ENCODE measurements at regions not wholly inside any gene's neighbourhood (a gene's known extent, or its start where the extent isn't known, plus 50 kb on each side); places are given as distances from the start of the nearest gene placed in this dataset.

DNA sequence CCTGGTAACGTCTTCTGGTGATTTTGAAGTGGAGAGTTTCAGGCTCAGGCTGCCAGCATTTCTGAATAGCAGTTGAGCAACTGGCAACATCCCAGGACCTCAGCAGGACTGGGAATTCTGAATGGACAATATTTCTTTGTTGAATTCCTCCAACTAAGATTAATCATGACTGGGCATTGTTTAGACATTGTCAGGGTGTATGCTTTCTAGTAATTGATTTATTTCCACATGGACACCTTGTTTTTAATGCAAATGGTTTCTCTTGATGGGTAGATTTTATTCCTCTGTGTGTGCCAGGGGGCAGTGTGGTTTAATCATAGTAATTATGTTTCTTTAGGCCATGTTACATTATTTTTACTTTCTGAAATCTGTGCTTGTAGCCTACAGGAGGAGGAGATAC, 1004.7 kb upstream of the LCORL start:
- H3K4me3 ChIP-seq (ENCODE audit: low read depth in 2 of 2, low read length in 2 of 2) = no peak overlapping the region
- H3K4me1 ChIP-seq (ENCODE audit: control insufficient read depth, insufficient read depth, low read length) = no peaks in the 10 kb centered on the region
- no peak for TF ChIP-seq SIN3A (IDR thresholded peaks at IDR 0.05; ENCODE audit: borderline replicate concordance, insufficient read depth, low read depth, low read length)
- TF ChIP-seq TCF7L2 (IDR thresholded peaks at IDR 0.05; ENCODE audit: low read depth, low read length) = no peak
- TF ChIP-seq REST (IDR thresholded peaks at IDR 0.05; ENCODE audit: insufficient read depth in 1 of 2, low read depth in 2 of 2, low read length in 1 of 2) = no peak
- TF ChIP-seq POLR2AphosphoS5 (IDR thresholded peaks at IDR 0.05; ENCODE audit: low read depth, low read length) = no peak
- TF ChIP-seq, protein P1, sequence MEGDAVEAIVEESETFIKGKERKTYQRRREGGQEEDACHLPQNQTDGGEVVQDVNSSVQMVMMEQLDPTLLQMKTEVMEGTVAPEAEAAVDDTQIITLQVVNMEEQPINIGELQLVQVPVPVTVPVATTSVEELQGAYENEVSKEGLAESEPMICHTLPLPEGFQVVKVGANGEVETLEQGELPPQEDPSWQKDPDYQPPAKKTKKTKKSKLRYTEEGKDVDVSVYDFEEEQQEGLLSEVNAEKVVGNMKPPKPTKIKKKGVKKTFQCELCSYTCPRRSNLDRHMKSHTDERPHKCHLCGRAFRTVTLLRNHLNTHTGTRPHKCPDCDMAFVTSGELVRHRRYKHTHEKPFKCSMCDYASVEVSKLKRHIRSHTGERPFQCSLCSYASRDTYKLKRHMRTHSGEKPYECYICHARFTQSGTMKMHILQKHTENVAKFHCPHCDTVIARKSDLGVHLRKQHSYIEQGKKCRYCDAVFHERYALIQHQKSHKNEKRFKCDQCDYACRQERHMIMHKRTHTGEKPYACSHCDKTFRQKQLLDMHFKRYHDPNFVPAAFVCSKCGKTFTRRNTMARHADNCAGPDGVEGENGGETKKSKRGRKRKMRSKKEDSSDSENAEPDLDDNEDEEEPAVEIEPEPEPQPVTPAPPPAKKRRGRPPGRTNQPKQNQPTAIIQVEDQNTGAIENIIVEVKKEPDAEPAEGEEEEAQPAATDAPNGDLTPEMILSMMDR (IDR thresholded peaks at IDR 0.05) = no peak
- H3K27me3 ChIP-seq (ENCODE audit: control insufficient read depth, insufficient read depth, low read length) = no peaks in the 10 kb centered on the region
- in situ Hi-C loops (cut with HindIII; ENCODE audit: low pct_unique_long_range_greater_than_20kb, low sequenced_read_pairs) (no loop called here), intact Hi-C loops (cut with micrococcal nuclease; ENCODE audit: unreplicated experiment) (no loop called here)
- H3K27ac ChIP-seq (ENCODE audit: low read length) = no peak overlapping the region
- BruUV-seq (replicated peaks) = no TSS peak
- H3K9me3 ChIP-seq (ENCODE audit: control insufficient read depth, insufficient read depth, low read depth, low read length) = no peaks in the 10 kb centered on the region
- DNase-seq (ENCODE audit: low read depth, low spot score) (no peak), ATAC-seq (no peak)
- no peaks in the 10 kb centered on the region for H3K36me3 ChIP-seq (ENCODE audit: control insufficient read depth, insufficient read depth, low read length)
- POLR2A ChIA-PET = no interaction called here
- CTCF ChIA-PET = no interaction called here

- H3K27ac ChIP-seq (ENCODE audit: low read length) = no peak overlapping the region
- intact Hi-C loops (cut with micrococcal nuclease; ENCODE audit: unreplicated experiment) = no loop called here
- H3K9me3 ChIP-seq (ENCODE audit: control insufficient read depth, insufficient read depth, low read depth, low read length) = no peaks in the 10 kb centered on the region
- CTCF ChIA-PET = no interaction called here
- BruUV-seq (replicated peaks) = no TSS peak
- ATAC-seq = no peak
- in situ Hi-C loops (cut with HindIII; ENCODE audit: low pct_unique_long_range_greater_than_20kb, low sequenced_read_pairs) = no loop called here
- POLR2A ChIA-PET = no interaction called here
- H3K36me3 ChIP-seq (ENCODE audit: control insufficient read depth, insufficient read depth, low read length) = no peaks in the 10 kb centered on the region
- DNase-seq (ENCODE audit: low read depth, low spot score) = no peak
- H3K4me3 ChIP-seq (ENCODE audit: low read depth in 2 of 2, low read length in 2 of 2) = no peak overlapping the region
- TF ChIP-seq REST (IDR thresholded peaks at IDR 0.05; ENCODE audit: insufficient read depth in 1 of 2, low read depth in 2 of 2, low read length in 1 of 2) (no peak), TCF7L2 (IDR thresholded peaks at IDR 0.05; ENCODE audit: low read depth, low read length) (no peak), SIN3A (IDR thresholded peaks at IDR 0.05; ENCODE audit: borderline replicate concordance, insufficient read depth, low read depth, low read length) (no peak), POLR2AphosphoS5 (IDR thresholded peaks at IDR 0.05; ENCODE audit: low read depth, low read length) (no peak)
- TF ChIP-seq, protein P1 (IDR thresholded peaks at IDR 0.05) = no peak
- no peaks in the 10 kb centered on the region for H3K4me1 ChIP-seq (ENCODE audit: control insufficient read depth, insufficient read depth, low read length)
- no peaks in the 10 kb centered on the region for H3K27me3 ChIP-seq (ENCODE audit: control insufficient read depth, insufficient read depth, low read length)
These were observed 1003.5 kb upstream of the LCORL start for GRCh38 chr4:19025031-19025430.

Measured in Panc1 (cell line).